Body of pancreas (tissue), 4 donors: ENCODE measurements at regions not wholly inside any gene's neighbourhood (a gene's known extent, or its start where the extent isn't known, plus 50 kb on each side); places are given as distances from the start of the nearest gene placed in this dataset.

Experiments used
- ATAC-seq: fragments of 150-250 bp; one replicate; pipeline ENCODE4 v1.9.1; 2016
- DNase-seq, 4 donors: peaks; one replicate each; pipeline ENCODE4 v3.0.0-alpha.2; 2019
- H3K27ac ChIP-seq, 4 donors: fragments of 200-600 bp; sonication (generic); 1 replicate in 3 of 4; 2 replicates in 1 of 4; pipeline versions ENCODE4 v1.5.1 to v1.6.1; 2016 to 2019; ENCODE audit warnings: mild to moderate bottlenecking in 1 of 4, mixed read lengths in 1 of 4, moderate library complexity in 1 of 4
- H3K27me3 ChIP-seq, 2 donors: fragments of 200-600 bp; sonication (generic); one replicate each; pipeline ENCODE4 v1.6.0; 2016; ENCODE audit warnings: mild to moderate bottlenecking in 1 of 2
- H3K36me3 ChIP-seq, 2 donors: fragments of 200-600 bp; sonication (generic); replicated peaks in 1 of 2; 2 replicates each; pipeline ENCODE4 v1.5.1; 2016; ENCODE audit warnings: low read depth in 2 of 2; ENCODE audit not compliant: insufficient read depth in 1 of 2
- H3K4me1 ChIP-seq: fragments of 200-600 bp; sonication (generic); one replicate; pipeline ENCODE4 v1.6.0; 2016
- H3K4me3 ChIP-seq, 2 donors: fragments of 200-600 bp; sonication (generic); 1 replicate in 1 of 2; 2 replicates in 1 of 2; pipeline ENCODE4 v1.5.1; 2016 to 2019
- H3K9me3 ChIP-seq, 3 donors: fragments of 200-600 bp; sonication (generic); 1 replicate in 2 of 3; 2 replicates in 1 of 3; pipeline ENCODE4 v1.5.1; 2016
- CTCF ChIP-seq, 7 experiments: fragments of 450-650 bp in 4 of 7; fragments of 200-600 bp in 3 of 7; sonication (generic) in 3 of 7; IDR thresholded peaks; one replicate each; pipeline ENCODE4 v1.5.1; 2016 to 2019; ENCODE audit warnings: antibody characterized with exemption in 7 of 7
- POLR2A ChIP-seq, 3 donors: fragments of 450-650 bp; IDR thresholded peaks; one replicate each; pipeline ENCODE4 v1.6.1; 2016; ENCODE audit warnings: antibody characterized with exemption in 3 of 3, mild to moderate bottlenecking in 2 of 3
- WGBS, 2 donors: methylation state at CpG; one replicate each; pipeline ENCODE4 v1.1.5; 2017; 5-methylcytosine and 5-hydroxymethylcytosine counted together
- intact Hi-C: fragments of 100-400 bp; cut with DNase I; formaldehyde crosslinking; loops from one replicate; pipeline ENCODE4 v1.15.1; 2023

GRCh38 chr14:82755923-82756322 lies 1222.3 kb upstream of the SEL1L start:
- WGBS, 2 donors = 29 to 45% methylated on average over 1 of the region's 1 CpG
- intact Hi-C loops = no loop called here
- H3K36me3 ChIP-seq = no peaks in the 10 kb centered on the region

GRCh38 chr14:82757776-82758175 lies 1224.1 kb upstream of the SEL1L start:
- H3K9me3 ChIP-seq = no peaks in the 10 kb centered on the region
- intact Hi-C loops = no loop called here
- no peak for TF ChIP-seq POLR2A (IDR thresholded peaks at IDR 0.05)
- no peak for TF ChIP-seq CTCF (IDR thresholded peaks at IDR 0.05)
- no peaks in the 10 kb centered on the region for H3K4me1 ChIP-seq
- no peaks in the 10 kb centered on the region for H3K27me3 ChIP-seq
- no peak for ATAC-seq
- no peak overlapping the region for H3K4me3 ChIP-seq
- 74 to 81% methylated on average over 2 of the region's 2 CpGs for WGBS, 2 donors
- no peak overlapping the region for H3K27ac ChIP-seq
- no peak for DNase-seq
- H3K36me3 ChIP-seq = no peaks in the 10 kb centered on the region

More at GRCh38 chr14:82755923-82756322, 1222.3 kb upstream of the SEL1L start:
- no peak for TF ChIP-seq POLR2A (IDR thresholded peaks at IDR 0.05)
- TF ChIP-seq CTCF (IDR thresholded peaks at IDR 0.05) = no peak
- no peak for DNase-seq
- Histone ChIP-seq H3K27ac (no peak overlapping the region), H3K9me3 (no peaks in the 10 kb centered on the region), H3K4me1 (no peaks in the 10 kb centered on the region), H3K4me3 (no peak overlapping the region), H3K27me3 (no peaks in the 10 kb centered on the region)
- no peak for ATAC-seq

- Histone ChIP-seq H3K36me3 (no peaks in the 10 kb centered on the region), H3K4me1 (no peaks in the 10 kb centered on the region), H3K9me3 (no peaks in the 10 kb centered on the region), H3K27me3 (no peaks in the 10 kb centered on the region), H3K4me3 (no peak overlapping the region), H3K27ac (no peak overlapping the region)
- WGBS, 2 donors = 63 to 84% methylated on average over 3 of the region's 3 CpGs
- ATAC-seq (no peak), DNase-seq (no peak)
- TF ChIP-seq CTCF (IDR thresholded peaks at IDR 0.05) = no peak
- no peak for TF ChIP-seq POLR2A (IDR thresholded peaks at IDR 0.05)
- intact Hi-C loops = no loop called here
These were observed 1226.0 kb upstream of the SEL1L start for GRCh38 chr14:82759656-82760055.

- 43 to 45% methylated on average over 5 of the region's 5 CpGs for WGBS, 2 donors
- Histone ChIP-seq H3K4me1 (no peaks in the 10 kb centered on the region), H3K27me3 (no peaks in the 10 kb centered on the region), H3K36me3 (no peaks in the 10 kb centered on the region), H3K9me3 (no peaks in the 10 kb centered on the region), H3K4me3 (no peak overlapping the region), H3K27ac (no peak overlapping the region)
- intact Hi-C loops = no loop called here
- DNase-seq (no peak), ATAC-seq (no peak)
- TF ChIP-seq POLR2A (IDR thresholded peaks at IDR 0.05) = no peak
- no peak for TF ChIP-seq CTCF (IDR thresholded peaks at IDR 0.05)
These were observed 1232.5 kb upstream of the SEL1L start for GRCh38 chr14:82766123-82766522.

- Histone ChIP-seq H3K4me1 (no peaks in the 10 kb centered on the region), H3K4me3 (no peak overlapping the region), H3K36me3 (no peaks in the 10 kb centered on the region), H3K27me3 (no peaks in the 10 kb centered on the region), H3K9me3 (no peaks in the 10 kb centered on the region), H3K27ac (no peak overlapping the region)
- DNase-seq (no peak), ATAC-seq (no peak)
- intact Hi-C loops = no loop called here
- TF ChIP-seq CTCF (IDR thresholded peaks at IDR 0.05) = no peak
- TF ChIP-seq POLR2A (IDR thresholded peaks at IDR 0.05) = no peak
- 55 to 58% methylated on average over 3 of the region's 3 CpGs for WGBS, 2 donors
These were observed 1233.3 kb upstream of the SEL1L start for GRCh38 chr14:82766996-82767395.
